NCI-H69 (cell line): ENCODE measurements at regions not wholly inside any gene's neighbourhood (a gene's known extent, or its start where the extent isn't known, plus 50 kb on each side); places are given as distances from the start of the nearest gene placed in this dataset.
A peak's percentile ranks its signal among the peaks of the same experiment; 100 is the strongest.

Experiments used
- DNase-seq: peaks from one replicate; lab custom pipeline; 2025; lab: John Stamatoyannopoulos, UW

GRCh38 chr6:47932575-47932974 lies 150.7 kb downstream of the OPN5 start:
- peak; percentile 37 for DNase-seq

DNA sequence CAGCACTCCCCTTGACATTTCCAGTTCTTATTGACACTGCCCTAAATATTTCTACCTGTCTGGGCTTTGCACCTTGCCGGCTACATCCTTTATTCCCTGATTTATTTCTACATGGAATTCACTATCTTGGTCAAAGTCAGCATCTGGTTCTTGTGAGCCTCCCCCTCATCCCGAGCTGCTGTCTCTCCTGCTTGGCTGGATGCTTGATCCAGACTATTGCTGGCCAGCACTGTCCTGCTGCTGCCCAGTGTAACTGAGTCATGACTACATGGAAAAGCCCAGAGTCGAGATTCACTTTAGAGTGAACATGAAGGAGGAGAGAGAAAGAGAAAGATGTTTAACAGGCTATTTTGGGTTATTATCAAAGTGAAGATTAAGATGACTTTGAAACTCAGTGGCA lies 142.2 kb downstream of the OPN5 start:
- no peak for DNase-seq

- DNase-seq: peak; percentile 87
These were observed 140.6 kb downstream of the OPN5 start for GRCh38 chr6:47922391-47922790.

DNA sequence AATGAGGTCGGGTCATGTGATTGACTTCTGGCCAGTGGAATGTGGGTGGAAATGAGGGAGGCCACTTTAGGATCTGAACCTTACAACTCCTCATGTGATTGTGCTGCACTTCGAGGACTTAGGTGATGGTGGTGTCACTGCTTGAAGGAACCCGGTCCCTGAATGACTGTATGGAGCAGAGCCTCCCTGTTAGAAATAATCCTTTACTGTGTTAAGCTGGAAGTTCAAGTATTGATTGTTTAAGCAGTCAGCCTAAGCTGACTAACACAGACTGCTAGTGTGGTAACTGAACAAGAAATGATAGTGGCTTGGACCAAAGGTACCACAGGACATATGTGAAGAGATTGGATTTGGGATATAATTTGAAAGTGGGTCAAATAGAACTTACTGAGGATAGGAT lies 138.0 kb downstream of the OPN5 start:
- no peak for DNase-seq

GRCh38 chr6:47917811-47918210 lies 136.0 kb downstream of the OPN5 start:
- DNase-seq: no peak

- DNase-seq: no peak
These were observed 135.4 kb downstream of the OPN5 start for GRCh38 chr6:47917202-47917601.

- DNase-seq: peak; percentile 15
These were observed 133.2 kb downstream of the OPN5 start for GRCh38 chr6:47915017-47915416.

DNA sequence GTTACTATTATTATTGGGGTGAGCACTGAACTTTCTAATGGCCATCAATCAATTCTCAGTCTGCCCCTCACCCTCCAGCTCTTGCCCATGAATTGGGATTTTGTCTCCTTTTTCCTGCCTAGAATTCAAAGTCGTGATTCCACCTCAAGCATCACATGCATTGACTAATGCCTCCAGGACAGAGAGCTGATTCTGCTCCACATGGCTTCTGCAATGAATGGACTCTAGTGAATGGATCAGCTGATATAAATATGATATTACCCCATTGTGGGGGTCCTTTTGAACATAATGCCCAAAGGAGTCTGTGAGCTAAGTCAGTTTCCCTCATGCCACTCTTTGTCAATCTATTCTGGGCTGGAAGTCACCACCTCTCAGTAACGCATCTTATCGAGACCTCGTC lies 126.4 kb downstream of the OPN5 start:
- no peak for DNase-seq

- no peak for DNase-seq
These were observed 123.9 kb downstream of the OPN5 start for GRCh38 chr6:47905717-47906116.

- no peak for DNase-seq
These were observed 115.4 kb downstream of the OPN5 start for GRCh38 chr6:47897247-47897646.

DNA sequence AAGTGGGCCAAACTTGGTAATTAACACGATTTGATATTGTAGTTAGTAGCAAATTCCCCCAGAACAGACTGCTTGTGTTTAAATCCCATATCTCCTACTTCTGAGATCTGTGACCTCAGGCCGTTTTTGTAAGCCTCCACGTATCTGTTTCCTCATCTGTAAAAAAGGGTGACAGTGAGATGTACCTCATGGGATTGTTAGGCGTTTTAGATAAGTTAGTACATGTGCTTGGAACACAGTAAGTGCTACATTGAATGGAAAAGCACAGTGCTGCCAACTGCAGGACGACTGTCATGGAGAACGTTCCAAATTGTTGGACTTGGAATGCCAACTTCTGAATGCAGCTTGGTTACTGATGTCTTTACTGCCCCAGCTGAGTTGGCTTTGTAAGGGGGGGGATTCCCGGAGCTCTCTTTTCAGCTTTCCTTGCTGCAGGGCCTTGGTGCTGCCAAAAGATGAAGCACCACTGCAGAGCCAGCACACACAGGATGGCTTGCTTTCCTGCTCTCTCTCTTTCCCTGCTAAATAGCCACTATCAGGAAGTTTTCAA lies 108.6 kb downstream of the OPN5 start:
- no peak for DNase-seq

DNA sequence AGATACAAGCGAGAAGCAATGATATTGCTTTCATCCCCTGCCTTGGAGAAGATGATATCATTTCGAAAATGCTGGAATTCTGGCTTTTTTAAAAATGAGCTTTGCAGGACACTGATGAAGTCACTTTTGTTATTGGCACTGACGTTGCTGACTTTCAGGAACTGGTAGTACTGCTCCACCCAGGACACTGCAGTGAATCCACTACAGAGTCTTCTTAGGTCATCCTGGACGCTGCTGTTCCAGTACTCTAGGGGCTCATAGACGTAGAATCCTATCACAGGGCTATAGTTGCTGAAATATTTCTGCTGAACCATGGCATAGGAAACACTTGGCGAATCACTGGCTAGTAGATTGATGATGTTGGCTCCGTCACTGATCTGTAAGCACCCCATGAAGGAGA lies 97.2 kb downstream of the OPN5 start:
- no peak for DNase-seq
